Suprapubic skin (tissue), 4 donors: ENCODE measurements at regions not wholly inside any gene's neighbourhood (a gene's known extent, or its start where the extent isn't known, plus 50 kb on each side); places are given as distances from the start of the nearest gene placed in this dataset.

Source experiments
- DNase-seq, 2 donors: peaks; one replicate each; pipeline ENCODE4 v3.0.0-alpha.2; 2019; ENCODE audit warnings: low spot score in 2 of 2
- H3K27ac ChIP-seq: fragments of 200-600 bp; sonication (generic); one replicate; pipeline ENCODE4 v1.5.1; 2019
- H3K27me3 ChIP-seq: fragments of 200-600 bp; sonication (generic); one replicate; pipeline ENCODE4 v1.5.1; 2019
- H3K36me3 ChIP-seq: fragments of 200-600 bp; sonication (generic); one replicate; pipeline ENCODE4 v1.5.1; 2019
- H3K4me1 ChIP-seq: fragments of 200-600 bp; sonication (generic); one replicate; pipeline ENCODE4 v1.5.1; 2019
- H3K4me3 ChIP-seq: fragments of 200-600 bp; sonication (generic); one replicate; pipeline ENCODE4 v1.5.1; 2019; ENCODE audit warnings: mild to moderate bottlenecking
- H3K9me3 ChIP-seq: fragments of 200-600 bp; sonication (generic); one replicate; pipeline ENCODE4 v1.5.1; 2019
- CTCF ChIP-seq, 2 donors: fragments of 200-600 bp in 1 of 2; fragments of 450-650 bp in 1 of 2; sonication (generic) in 1 of 2; IDR thresholded peaks; one replicate each; pipeline ENCODE4 v1.5.1; 2016 to 2019; ENCODE audit warnings: antibody characterized with exemption in 2 of 2, mild to moderate bottlenecking in 1 of 2, moderate library complexity in 1 of 2
- EP300 ChIP-seq: sonication (generic); formaldehyde crosslinking; IDR thresholded peaks from one replicate; pipeline ENCODE4 v1.6.1; 2017; ENCODE audit warnings: antibody characterized with exemption
- POLR2A ChIP-seq, 2 donors: fragments of 450-650 bp; IDR thresholded peaks; one replicate each; pipeline ENCODE4 v1.6.1; 2017; ENCODE audit warnings: antibody characterized with exemption in 2 of 2, mild to moderate bottlenecking in 2 of 2, moderate library complexity in 2 of 2
- POLR2AphosphoS5 ChIP-seq, 3 donors: sonication (generic); formaldehyde crosslinking; IDR thresholded peaks; one replicate each; pipeline ENCODE4 v1.6.1; 2017; ENCODE audit warnings: antibody characterized with exemption in 3 of 3
- WGBS: methylation state at CpG from one replicate; pipeline ENCODE4 v1.1.5; 2018; 5-methylcytosine and 5-hydroxymethylcytosine counted together

DNA sequence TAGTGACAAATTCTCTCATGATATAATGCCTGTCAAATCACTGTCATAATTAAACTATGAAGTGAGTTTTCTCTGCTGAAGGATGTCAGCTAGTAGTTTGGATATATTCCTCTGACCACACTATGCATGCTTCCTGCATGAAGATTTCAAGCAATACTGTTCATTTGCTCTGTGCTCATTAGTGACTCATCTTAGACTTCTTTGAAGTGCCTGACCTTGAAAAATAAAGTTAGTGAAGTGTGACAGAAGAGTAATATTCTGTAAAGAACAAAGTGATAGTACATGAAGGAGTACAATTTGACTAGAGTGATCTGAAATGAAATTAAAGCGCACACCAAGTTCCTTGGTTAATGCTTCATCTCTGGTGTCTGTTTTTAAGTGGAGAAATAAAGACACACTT, 629.5 kb upstream of the ANO3 start:
- Histone ChIP-seq H3K27me3 (no peaks in the 10 kb centered on the region), H3K9me3 (no peaks in the 10 kb centered on the region), H3K36me3 (no peaks in the 10 kb centered on the region), H3K4me1 (no peaks in the 10 kb centered on the region), H3K27ac (no peak overlapping the region), H3K4me3 (no peak overlapping the region)
- DNase-seq: no peak
- WGBS: 100% methylated on average over 1 of the region's 1 CpG
- TF ChIP-seq POLR2A (IDR thresholded peaks at IDR 0.05) (no peak), POLR2AphosphoS5 (IDR thresholded peaks at IDR 0.05) (no peak)

DNA sequence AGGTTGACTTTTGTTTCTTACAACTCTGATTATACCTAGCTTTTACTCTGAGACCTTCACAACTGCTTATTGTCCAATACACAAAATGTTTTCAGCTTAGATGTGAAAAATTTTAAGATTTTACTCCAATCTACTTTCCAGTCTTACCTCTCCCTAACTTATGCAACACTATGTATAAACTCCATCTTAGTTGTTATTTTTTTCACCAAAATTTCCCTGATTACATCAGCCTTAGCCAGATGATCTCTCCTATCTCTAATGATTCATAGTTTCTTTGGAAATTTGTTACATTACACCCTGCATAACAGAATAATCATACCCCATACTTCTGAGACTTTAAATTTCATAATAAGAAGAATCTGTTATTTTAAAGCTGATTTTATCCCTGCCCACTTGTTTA, 621.0 kb upstream of the ANO3 start:
- Histone ChIP-seq H3K27me3 (no peaks in the 10 kb centered on the region), H3K9me3 (no peaks in the 10 kb centered on the region), H3K36me3 (no peaks in the 10 kb centered on the region), H3K27ac (no peak overlapping the region), H3K4me3 (no peak overlapping the region), H3K4me1 (no peaks in the 10 kb centered on the region)
- no peak for DNase-seq
- TF ChIP-seq EP300 (no peak), CTCF (IDR thresholded peaks at IDR 0.05) (no peak), POLR2AphosphoS5 (IDR thresholded peaks at IDR 0.05) (no peak), POLR2A (IDR thresholded peaks at IDR 0.05) (no peak)

GRCh38 chr11:25727944-25728343, 604.0 kb upstream of the ANO3 start:
- TF ChIP-seq CTCF (IDR thresholded peaks at IDR 0.05) (no peak), POLR2AphosphoS5 (IDR thresholded peaks at IDR 0.05) (no peak), EP300 (no peak), POLR2A (IDR thresholded peaks at IDR 0.05) (no peak)
- Histone ChIP-seq H3K4me1 (no peaks in the 10 kb centered on the region), H3K27me3 (no peaks in the 10 kb centered on the region), H3K9me3 (no peaks in the 10 kb centered on the region), H3K4me3 (no peak overlapping the region), H3K27ac (no peak overlapping the region), H3K36me3 (no peaks in the 10 kb centered on the region)
- WGBS: 92% methylated on average over 2 of the region's 2 CpGs
- DNase-seq: no peak

DNA sequence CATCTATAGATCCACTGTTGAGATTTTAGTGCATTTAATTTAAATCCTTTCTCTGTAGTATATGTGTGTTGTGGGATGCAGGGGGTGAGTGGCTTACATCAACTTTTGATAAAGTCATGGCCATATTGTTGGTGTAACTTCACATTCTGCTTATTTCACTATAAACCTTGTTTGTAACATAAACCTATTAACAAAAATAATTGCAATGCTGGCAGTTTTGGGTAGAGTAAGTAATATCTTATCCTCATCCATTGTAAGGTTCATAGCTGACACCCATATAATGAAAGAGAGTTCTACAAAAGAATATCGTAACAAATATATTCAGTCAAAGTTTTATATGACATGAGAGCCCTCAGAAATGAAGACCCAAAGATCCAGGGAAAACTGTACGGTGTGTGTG, 601.7 kb upstream of the ANO3 start:
- Histone ChIP-seq H3K4me1 (no peaks in the 10 kb centered on the region), H3K9me3 (no peaks in the 10 kb centered on the region), H3K36me3 (no peaks in the 10 kb centered on the region), H3K27ac (no peak overlapping the region), H3K4me3 (no peak overlapping the region), H3K27me3 (no peaks in the 10 kb centered on the region)
- DNase-seq: no peak
- WGBS: 93% methylated on average over 2 of the region's 2 CpGs
- TF ChIP-seq CTCF (IDR thresholded peaks at IDR 0.05) (no peak), POLR2A (IDR thresholded peaks at IDR 0.05) (no peak), EP300 (no peak), POLR2AphosphoS5 (IDR thresholded peaks at IDR 0.05) (no peak)

DNA sequence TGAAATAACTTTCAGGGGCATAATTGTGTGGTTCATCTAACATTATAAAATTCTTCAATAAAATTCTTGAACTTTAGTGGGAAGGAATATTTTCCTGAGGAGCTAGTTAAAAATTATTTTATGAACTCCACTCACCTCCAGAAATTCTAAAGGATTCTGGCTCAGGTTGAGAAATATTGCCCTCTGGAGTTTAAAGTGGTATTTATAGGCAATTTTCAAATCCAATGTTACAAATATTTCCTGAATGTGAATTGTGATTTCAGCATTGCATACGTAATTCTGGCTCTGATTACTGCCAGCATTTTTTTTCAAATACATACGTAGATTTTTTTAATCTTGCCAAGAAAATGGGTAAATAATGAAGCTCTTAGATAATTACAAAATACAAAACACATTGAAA, 598.2 kb upstream of the ANO3 start:
- H3K9me3 ChIP-seq: no peaks in the 10 kb centered on the region
- 5% methylated on average over 2 of the region's 2 CpGs for WGBS
- TF ChIP-seq POLR2A (IDR thresholded peaks at IDR 0.05): no peak
- no peak for TF ChIP-seq EP300
- no peak for TF ChIP-seq POLR2AphosphoS5 (IDR thresholded peaks at IDR 0.05)
- no peak for TF ChIP-seq CTCF (IDR thresholded peaks at IDR 0.05)
- DNase-seq: no peak
- no peaks in the 10 kb centered on the region for H3K27me3 ChIP-seq
- no peak overlapping the region for H3K27ac ChIP-seq
- no peaks in the 10 kb centered on the region for H3K36me3 ChIP-seq
- H3K4me1 ChIP-seq: no peaks in the 10 kb centered on the region
- H3K4me3 ChIP-seq: no peak overlapping the region

DNA sequence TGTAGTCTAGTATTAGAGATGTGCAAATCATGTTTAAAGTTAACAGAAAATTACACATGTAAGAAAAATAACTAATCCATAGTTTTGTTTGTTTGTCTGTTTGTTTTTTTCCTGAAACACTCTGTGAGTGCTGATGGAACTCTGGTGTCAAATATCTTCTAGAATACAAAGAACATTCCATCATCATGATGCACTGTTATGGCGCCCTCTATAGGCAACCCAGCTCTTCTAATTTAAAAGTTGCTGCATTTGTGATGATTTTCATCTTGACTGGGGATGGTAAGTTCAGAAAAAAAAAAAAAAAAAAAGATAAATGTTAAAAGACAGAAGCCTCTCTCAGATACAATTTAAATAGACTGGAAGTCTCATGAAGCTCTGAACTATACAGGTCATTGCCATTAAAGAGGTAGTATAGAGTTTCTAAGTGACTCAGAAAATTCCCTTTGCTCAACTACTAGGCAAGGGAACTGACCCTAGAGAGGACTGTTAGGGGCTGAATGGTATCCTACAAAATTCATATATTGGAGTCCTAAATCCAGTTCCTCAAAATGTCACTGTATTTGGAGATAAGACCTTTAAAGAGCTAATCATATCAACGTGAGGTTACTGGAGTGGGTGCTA, 597.2 kb upstream of the ANO3 start:
- TF ChIP-seq EP300 (no peak), CTCF (IDR thresholded peaks at IDR 0.05) (peak in 1 of 2 donors; percentile 10), POLR2AphosphoS5 (IDR thresholded peaks at IDR 0.05) (no peak), POLR2A (IDR thresholded peaks at IDR 0.05) (no peak)
- no peak for DNase-seq
- no peaks in the 10 kb centered on the region for H3K27me3 ChIP-seq
- no peak overlapping the region for H3K27ac ChIP-seq
- no peaks in the 10 kb centered on the region for H3K36me3 ChIP-seq
- no peaks in the 10 kb centered on the region for H3K9me3 ChIP-seq
- no peak overlapping the region for H3K4me3 ChIP-seq
- H3K4me1 ChIP-seq: no peaks in the 10 kb centered on the region
- 31% methylated on average over 2 of the region's 2 CpGs for WGBS
